GM18502 (cell line): ENCODE measurements at regions not wholly inside any gene's neighbourhood (a gene's known extent, or its start where the extent isn't known, plus 50 kb on each side); places are given as distances from the start of the nearest gene placed in this dataset.

Experiments used
- ATAC-seq: cut with Tn5 transposase; IDR thresholded peaks from one replicate; pipeline ENCODE4 v1.9.1; 2021; ENCODE audit warnings: mild to moderate bottlenecking; ENCODE audit not compliant: unreplicated experiment, poor library complexity

- no peak for ATAC-seq
These were observed 655.9 kb upstream of the MAN1A1 start for GRCh38 chr6:120005292-120005976.

- peak; percentile 58 for ATAC-seq
These were observed 637.5 kb upstream of the MAN1A1 start for GRCh38 chr6:119986934-119987549.

DNA sequence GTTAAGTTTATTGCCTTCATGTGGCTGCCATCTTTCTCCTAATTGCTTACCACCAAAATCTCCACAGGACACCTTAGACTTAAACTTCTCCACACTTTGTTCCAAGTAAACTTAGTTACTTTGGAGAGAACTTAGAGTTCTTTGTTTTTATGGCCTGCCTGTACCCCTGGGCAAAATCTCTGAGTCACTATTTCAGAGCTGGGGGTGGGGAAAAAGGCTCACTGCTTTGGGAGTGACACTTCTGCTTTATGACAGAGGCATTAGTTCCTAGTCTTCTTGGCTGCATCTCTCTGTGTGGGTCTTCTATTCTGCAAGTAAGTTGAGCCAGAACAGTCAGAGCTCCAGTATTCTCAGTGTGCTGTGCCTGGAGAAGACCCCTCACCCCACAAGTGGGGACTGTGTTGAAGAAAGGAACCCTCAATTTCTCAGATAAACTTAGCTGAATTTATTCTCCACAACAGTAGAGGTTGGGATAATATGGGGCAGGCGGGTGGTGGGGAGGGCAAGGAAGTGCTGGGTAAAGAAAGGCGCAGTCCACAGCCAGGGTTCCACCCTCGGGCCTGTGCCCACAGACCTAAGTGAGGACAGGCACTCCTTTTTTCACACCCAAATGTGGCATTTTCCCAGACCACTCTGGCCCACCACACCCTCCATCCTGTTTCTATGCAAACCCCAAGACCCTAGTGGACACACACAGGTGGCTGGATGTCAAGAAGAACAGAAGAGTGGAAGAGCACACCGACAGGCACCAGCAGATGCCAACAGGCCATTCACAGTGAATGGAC is 636.6 kb upstream of the MAN1A1 start:
- no peak for ATAC-seq

- ATAC-seq = no peak
These were observed 631.2 kb upstream of the MAN1A1 start for GRCh38 chr6:119980802-119981201.

- ATAC-seq = no peak
These were observed 630.3 kb upstream of the MAN1A1 start for GRCh38 chr6:119979862-119980261.

DNA sequence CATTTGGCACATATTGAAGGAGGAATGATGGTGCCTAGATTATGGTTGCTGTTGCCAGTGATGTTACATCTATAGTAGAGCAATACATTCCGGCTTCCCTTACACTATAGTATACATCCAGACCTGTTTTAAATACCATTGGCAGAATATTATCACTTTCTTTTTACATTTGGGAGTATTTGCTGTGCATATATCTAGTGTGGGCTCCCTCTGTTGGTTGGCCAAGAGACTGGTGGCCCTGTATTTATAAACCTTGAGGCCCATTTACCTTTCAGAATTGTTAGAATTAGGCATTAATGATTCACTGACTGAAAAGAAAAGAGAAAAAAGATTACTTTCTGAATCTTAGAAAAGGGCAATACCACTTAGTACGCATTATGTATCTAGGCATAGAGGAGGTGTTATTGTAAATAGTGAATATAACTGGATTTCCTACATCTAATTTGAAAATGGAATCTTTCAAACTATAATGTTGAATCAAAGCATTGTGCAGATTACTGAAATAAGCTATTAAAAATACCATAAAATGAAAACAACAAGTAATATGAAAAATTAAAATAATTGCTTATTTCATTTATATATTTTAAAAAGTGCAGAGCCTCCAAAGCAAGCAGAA is 628.8 kb upstream of the MAN1A1 start:
- peak; percentile 64 for ATAC-seq

DNA sequence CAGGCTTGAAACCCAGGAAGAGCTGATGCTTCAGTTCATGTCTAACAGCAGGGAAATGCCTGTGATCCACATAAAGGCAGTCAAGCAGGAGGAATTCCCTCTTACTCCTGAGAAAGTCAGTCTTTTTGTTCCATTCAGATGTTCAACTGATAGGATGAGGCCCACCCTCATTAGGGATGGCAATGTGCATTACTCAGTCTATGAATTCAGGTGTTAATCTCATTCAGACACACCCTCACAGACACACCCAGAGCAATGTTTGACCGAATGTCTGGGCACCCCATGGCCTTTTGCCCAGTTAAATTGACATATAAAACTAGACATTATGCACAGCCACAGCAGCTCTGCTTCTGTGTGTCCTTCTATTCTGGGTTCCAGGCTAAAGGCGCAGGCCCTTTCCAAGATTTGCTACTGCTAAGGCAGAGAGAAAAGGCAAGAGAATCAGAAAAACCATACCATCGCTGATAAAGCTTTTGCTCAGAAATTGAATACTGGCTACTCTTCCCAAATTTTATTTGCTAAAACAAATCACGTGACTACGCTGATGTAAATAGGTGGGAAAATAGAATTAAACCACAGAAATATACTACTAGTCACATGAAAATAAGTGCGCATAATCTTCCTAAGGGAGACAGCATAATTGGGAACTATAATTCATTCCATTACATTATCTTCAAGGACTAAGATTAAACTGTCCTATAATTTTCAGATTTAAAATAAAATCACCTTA is 625.0 kb upstream of the MAN1A1 start:
- no peak for ATAC-seq

- peak; percentile 69 for ATAC-seq
These were observed 616.9 kb upstream of the MAN1A1 start for GRCh38 chr6:119966484-119966883.

DNA sequence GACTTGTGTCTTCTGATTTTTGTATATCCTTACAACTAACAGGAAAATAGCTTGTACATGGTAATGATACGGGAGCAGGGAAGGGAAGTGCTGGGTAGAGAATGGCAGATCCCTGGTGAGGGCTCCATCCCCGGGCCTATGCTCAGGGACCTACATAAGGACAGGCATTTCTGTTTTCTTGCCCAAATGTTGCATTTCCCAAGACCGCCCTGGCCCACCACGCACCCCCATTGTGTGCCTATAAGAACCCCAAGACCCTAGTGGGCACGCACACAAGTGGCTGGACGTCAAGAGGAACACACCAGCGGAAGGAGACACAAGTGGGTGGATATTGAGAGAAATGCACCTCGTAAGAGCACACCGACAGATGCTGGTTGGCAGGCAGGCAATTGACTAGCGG is 616.3 kb upstream of the MAN1A1 start:
- ATAC-seq = no peak

DNA sequence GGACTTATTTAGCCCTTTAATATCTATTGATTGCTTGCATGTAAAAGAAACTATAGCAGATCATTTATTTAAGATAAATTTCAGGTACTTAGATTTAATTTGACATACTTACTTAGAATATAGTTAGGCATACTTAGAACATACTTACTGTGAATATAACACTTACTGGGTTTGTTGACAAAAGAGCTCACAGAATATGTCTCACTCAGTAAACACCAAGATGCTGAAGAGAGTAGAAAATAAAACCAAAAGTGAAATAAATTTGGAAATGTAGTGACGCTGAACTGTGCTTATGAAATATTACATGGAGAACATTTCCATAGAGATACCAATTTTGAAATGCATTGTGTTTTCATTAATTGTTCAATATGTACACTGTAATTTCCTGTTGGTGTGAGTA is 615.4 kb upstream of the MAN1A1 start:
- ATAC-seq = no peak

GRCh38 chr6:119962505-119962904 is 612.9 kb upstream of the MAN1A1 start:
- no peak for ATAC-seq

GRCh38 chr6:119961450-119961849 is 611.9 kb upstream of the MAN1A1 start:
- no peak for ATAC-seq

GRCh38 chr6:119960456-119960855 is 610.9 kb upstream of the MAN1A1 start:
- no peak for ATAC-seq

DNA sequence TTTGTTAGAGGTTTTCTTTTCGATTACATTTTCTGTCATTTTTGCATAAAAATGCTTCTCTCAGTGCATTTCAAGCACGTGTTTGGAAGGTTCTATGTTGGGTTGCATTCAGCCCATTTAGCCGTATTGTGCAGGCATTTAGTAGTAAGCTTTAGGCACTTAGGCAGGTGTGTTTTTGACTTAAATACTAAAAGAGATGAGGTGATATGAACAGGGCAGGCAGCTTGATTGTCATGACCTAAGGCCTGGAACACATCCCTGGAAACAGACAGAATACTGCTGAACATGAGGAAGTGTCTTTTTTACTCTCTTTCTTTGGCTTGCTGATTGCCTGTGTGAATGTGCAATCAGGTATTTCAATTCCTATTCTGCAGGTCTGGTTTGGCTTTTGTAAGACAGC is 610.5 kb upstream of the MAN1A1 start:
- no peak for ATAC-seq

DNA sequence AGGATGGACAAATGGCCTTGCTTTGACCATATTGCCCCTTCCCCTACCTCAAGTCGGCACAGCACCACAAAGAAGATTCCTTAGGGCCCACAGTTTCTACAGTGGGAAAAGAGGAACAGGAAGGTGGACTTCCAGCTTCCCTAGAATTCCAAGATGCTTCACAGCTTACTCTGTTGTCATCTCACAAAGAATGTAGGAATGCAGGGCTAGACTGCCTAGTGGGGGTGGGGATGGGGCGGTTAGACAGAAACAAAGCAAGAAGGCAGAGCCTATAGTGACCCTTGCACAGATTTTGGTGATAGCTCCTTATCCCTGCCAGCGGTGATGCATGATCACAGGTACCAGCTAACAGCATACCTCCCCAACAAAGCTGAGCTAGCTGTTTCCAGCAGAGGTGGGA is 607.6 kb upstream of the MAN1A1 start:
- no peak for ATAC-seq

GRCh38 chr6:119952696-119953095 is 603.1 kb upstream of the MAN1A1 start:
- no peak for ATAC-seq

DNA sequence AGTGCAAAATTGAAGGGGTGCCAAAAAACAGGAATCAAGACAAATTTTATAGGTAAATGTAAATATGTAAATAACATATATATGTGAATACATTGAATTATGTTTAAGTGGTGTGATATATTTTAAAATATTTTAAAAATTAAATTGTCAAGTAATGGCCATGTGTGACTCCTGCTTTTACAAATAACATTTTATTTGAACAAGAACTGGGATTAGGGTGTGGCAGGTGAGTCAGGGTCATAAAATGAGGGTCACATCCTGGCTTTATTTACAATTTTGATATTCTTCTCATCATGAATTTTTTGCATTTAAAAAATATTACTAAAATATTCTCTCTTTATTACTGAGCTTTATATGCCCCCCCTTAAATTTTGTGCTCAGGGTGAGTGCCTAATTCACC is 601.1 kb upstream of the MAN1A1 start:
- no peak for ATAC-seq

- no peak for ATAC-seq
These were observed 592.7 kb upstream of the MAN1A1 start for GRCh38 chr6:119942078-119942752.

GRCh38 chr6:119938752-119939151 is 589.2 kb upstream of the MAN1A1 start:
- ATAC-seq = no peak

GRCh38 chr6:119934816-119935215 is 585.3 kb upstream of the MAN1A1 start:
- no peak for ATAC-seq
